HG02943 (cell line): ENCODE measurements at regions not wholly inside any gene's neighbourhood (a gene's known extent, or its start where the extent isn't known, plus 50 kb on each side); places are given as distances from the start of the nearest gene placed in this dataset.
A peak's percentile ranks its signal among the peaks of the same experiment; 100 is the strongest.

Source experiments
- ATAC-seq: cut with Tn5 transposase; IDR thresholded peaks from one replicate; pipeline ENCODE4 v1.9.1; 2021; ENCODE audit warnings: mild to moderate bottlenecking, low read depth, moderate library complexity; ENCODE audit not compliant: unreplicated experiment

- no peak for ATAC-seq
These were observed 318.6 kb upstream of the NT5C1B start for GRCh38 chr2:18907937-18908336.

DNA sequence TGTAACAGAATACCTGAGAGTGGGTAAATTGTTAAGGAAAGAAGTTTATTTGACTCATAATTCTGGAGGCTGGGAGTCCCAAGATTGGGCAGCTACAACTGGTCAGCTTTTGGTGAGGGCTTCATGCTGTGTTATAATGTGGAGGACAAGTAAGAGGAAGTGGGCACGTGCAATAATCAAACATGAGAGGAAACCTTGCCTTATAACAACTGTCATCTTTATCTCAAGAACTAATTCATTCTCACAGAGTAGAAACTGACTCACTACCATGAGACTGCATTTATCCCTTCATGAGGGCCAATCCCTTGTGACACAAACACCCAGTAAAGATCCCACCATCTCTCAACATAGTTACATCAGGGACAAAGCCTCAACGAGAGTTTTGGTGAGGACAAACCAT is 318.1 kb upstream of the NT5C1B start:
- ATAC-seq: no peak

- peak; percentile 99 for ATAC-seq
These were observed 314.4 kb upstream of the NT5C1B start for GRCh38 chr2:18903750-18904149.

GRCh38 chr2:18901242-18901641 is 311.9 kb upstream of the NT5C1B start:
- ATAC-seq: no peak

DNA sequence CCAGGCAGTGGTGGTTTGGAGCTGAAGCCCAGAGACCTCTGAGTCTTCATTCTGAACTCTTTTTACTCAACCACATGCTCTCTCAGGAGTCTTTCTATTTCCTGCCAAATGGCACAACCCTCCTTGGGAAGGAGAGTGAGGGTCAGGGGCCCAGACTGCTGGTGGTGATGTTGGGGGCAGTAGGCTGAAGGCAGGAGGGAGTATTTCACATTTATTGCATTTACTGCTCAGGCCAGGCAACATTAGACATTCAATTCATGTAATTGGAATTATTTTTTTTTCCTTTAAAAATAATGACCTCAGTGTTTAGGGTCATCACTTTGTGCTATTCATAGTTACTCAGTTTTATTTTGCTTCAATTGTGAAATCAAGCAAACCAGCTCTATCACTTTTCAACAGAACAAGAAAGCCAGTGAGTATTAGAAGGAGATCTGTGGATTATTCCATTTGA is 311.3 kb upstream of the NT5C1B start:
- ATAC-seq: no peak

GRCh38 chr2:18899725-18900124 is 310.4 kb upstream of the NT5C1B start:
- ATAC-seq: no peak

GRCh38 chr2:18898271-18898670 is 308.9 kb upstream of the NT5C1B start:
- no peak for ATAC-seq

- ATAC-seq: no peak
These were observed 306.9 kb upstream of the NT5C1B start for GRCh38 chr2:18896125-18896764.

- no peak for ATAC-seq
These were observed 302.4 kb upstream of the NT5C1B start for GRCh38 chr2:18891600-18892345.

DNA sequence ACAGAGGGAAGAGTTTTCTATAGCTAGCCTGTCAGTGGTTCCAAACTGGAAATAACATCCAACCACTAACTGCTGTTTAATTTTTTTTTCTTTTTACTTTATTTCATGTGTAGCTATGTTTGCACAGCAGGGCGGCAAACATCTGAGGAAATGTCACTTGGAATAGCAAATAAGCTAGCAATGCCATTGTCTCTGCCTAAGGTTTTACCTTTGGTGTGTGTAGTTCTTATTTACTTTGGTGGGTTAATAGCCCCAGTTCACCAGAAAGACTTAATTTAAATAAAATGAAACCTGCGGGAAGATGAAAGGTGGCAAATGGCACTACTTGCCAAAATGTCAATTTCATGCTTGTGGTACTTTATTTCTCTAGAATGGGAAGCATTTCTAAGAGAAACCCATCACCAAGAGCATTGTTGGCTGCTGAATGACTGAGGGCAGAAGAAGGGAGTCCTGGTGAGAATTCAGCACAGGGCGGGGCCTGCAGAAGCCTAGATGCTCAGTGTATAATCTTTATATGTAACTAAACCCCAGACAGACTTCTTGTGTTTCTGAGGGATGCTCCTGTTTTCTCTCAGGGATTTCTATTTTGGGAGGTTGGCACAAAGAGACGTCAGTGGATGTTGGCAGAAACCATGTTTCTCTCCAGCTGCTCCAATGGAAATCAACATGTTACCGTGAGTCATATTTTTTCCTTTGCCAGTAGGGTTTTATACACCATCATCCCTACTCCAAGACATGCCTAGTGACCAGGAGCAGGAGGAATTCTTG is 300.4 kb upstream of the NT5C1B start:
- ATAC-seq: no peak

DNA sequence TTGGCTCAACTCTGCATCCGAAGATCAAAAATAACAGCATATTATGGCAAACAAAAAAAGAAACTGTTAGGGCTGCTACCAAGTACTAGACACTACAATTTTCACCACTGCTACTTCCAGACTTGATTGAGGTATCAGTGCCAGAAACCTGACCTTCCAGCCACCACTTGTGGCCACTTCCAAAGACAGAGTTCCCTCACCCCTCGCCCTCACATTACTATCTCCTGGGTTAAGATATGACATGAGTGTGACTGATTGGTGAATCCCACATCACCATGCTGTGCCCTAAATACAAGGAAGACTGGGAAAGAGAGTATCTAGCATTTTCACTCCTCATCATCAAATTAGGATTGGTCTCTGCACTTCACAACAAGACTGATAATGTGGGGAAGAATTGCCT is 296.1 kb upstream of the NT5C1B start:
- ATAC-seq: no peak

- no peak for ATAC-seq
These were observed 294.5 kb upstream of the NT5C1B start for GRCh38 chr2:18883616-18884456.

DNA sequence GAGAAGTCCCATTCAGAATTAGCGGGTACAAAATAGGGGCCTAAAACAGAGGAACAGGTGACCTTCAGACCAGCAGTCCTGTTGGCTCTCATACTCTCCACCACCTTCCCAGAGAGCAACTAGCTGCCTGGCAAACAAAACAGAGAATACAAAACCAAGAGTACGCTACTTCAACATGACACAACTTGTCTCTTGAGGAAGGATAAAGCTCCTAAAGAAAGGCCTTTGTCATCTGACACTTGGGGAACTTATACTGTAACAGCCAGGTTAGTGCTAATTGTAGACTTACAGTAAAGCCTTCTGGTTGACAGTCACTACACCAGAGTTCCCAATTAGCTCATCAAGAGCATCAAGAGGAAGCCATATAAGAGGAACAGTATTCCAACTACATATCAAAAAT is 282.1 kb upstream of the NT5C1B start:
- no peak for ATAC-seq

DNA sequence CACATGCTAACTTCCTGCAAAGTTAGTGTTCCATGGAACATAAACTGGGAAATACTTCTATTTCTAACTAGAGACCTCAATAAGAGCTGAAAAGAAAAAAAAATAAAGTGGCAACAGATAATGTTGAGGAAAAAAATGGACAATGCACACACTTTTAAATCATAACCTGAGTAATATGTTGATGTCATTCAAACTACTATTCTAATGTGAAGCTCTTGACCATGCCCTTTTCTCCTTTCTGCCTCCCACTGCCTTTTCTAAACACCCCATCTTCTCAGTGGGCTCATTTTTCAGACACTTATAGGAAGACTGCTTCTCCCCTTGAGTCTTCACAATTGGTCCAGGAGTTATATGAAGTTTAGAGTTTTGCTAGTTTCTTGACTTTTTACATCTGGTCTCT is 280.9 kb upstream of the NT5C1B start:
- ATAC-seq: no peak

DNA sequence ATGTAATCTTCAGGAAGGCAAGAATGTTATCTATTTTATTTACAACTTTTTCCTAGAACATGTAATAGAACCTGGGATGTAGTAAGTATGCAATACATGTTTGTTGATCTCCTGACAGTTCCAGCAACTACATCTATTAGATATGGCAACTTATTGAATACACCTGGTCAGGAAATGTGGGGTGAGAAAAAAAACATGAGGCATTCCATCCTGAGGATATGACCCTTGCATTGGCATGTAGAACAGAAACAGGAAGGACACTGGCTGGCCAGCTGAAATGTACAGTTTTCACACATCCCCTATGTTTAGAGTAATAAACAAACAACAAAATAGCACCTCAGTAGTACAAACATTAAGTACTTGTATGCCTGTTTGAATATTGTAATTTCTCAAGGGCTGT is 272.6 kb upstream of the NT5C1B start:
- ATAC-seq: no peak

DNA sequence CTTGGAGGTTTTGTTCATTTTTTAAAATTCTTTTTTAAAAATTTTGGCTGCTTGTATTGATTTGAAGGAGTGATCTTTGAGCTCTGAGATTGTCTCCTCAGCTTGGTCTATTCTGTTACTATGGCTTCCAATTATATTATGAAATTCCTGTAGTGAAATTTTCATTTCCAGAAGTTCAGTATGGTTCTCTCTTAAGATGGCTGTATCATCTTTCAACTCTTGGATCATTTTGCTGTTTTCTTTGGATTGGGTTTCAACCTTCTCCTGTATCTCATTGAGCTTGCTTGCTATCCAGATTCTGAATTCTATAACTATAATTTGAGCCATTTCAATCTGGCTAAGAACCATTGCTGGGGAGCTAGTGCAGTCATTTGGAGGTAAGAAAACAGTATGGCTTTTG is 270.8 kb upstream of the NT5C1B start:
- ATAC-seq: no peak

DNA sequence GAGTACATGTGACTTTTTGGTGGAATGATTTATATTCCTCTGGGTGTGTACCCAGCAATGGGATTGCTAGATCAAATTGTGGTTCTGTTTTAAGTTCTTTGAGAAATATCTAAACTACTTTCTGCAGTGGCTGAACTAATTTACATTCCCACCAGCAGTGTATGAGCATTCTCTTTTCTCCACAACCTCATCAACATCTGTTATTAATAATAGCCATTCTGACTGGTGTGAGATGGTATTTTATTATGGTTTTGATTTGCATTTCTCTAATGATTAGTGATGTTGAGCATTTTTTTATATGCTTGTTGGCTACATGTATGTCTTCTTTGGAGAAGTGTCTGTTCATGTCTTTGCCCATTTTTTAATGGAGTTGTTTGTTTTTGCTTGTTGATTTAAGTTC is 267.4 kb upstream of the NT5C1B start:
- no peak for ATAC-seq

DNA sequence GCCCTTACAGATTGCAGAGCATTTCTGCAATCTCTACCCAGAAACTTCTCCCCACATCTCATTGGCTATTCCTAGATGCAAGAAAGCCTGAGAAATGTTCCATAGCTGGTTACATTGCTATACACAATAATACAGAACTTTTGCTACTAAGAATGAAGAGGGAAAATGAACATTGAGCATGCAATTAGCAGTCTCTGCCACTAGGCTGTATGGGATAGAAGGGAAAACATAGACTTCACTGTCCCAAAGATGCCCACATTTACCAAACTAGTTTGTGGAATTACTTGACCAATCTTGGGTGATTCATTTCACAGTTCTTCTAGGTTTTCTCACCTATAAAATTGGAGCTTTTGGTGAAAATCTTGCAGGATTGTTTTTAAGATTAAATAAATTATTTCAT is 265.7 kb upstream of the NT5C1B start:
- peak; percentile 36 for ATAC-seq

DNA sequence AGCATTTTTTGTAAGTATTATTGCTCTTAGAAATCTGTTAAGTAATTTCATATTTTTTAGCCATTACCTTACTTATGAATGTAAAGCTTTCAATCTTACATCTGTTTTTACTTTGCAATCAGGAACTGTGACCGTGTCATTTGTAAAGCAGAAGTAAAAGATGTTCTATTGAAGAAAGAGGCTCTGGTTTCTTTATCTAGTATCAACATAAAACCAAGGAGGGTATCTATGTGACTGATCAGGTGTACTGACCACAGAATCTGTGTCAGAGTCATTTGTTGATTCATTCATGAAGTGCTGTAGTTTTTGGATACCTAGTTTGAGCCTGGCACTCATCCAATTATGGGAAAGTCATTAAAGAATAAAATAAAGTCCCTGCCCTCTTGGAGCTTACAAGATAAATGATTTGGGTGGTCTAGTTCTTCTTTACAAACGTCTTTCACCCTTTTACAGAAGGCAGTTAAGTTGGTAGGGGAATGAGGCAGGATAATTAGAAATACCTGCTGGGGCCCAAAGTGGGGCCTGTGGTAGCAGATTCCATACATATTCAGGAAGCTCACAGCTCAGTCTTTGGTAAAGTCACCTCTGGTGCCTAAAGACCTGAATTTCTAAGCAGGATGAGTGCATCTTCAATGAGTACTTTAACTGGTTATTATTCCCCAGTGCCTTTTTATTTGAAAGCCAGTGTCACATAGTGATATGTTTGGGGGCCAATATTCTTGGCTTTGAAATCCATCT is 260.6 kb upstream of the NT5C1B start:
- ATAC-seq: no peak

- no peak for ATAC-seq
These were observed 259.3 kb upstream of the NT5C1B start for GRCh38 chr2:18848646-18849045.
